HL-60 (cell line): ENCODE measurements at regions not wholly inside any gene's neighbourhood (a gene's known extent, or its start where the extent isn't known, plus 50 kb on each side); places are given as distances from the start of the nearest gene placed in this dataset.
"Not testable (repeated sequence)": the region's sequence is repeated elsewhere in the genome, so short reads cannot be mapped to it uniquely, and the experiment has no call there.

Source experiments
- DNase-seq, 2 experiments: peaks; one replicate each; pipeline ENCODE4 v3.0.0-alpha.2; 2010 to 2020; ENCODE audit warnings: low read depth in 1 of 2, low spot score in 1 of 2
- H3K27ac ChIP-seq: fragments of 250-450 bp; sonication (Bioruptor Pico); replicated peaks from 2 replicates; pipeline ENCODE4 v1.5.1; 2020; ENCODE audit warnings: mild to moderate bottlenecking, moderate library complexity
- H3K27me3 ChIP-seq: fragments of 250-450 bp; sonication (Bioruptor Pico); 2 replicates; pipeline ENCODE4 v1.5.1; 2021; ENCODE audit warnings: mild to moderate bottlenecking, moderate library complexity; ENCODE audit not compliant: insufficient read depth, poor library complexity, severe bottlenecking
- H3K4me3 ChIP-seq: replicated peaks from 2 replicates; pipeline ENCODE4 v1.5.1; 2011; ENCODE audit warnings: mild to moderate bottlenecking, control low read depth, low read length; ENCODE audit not compliant: insufficient read depth
- CTCF ChIP-seq: IDR thresholded peaks from one replicate; pipeline ENCODE4 v1.5.1; 2011; ENCODE audit warnings: low read length, control low read depth, inconsistent platforms; ENCODE audit not compliant: insufficient read depth
- GABPA ChIP-seq: IDR thresholded peaks from 2 replicates; pipeline ENCODE4 v1.6.1; 2012; ENCODE audit warnings: low read depth
- POLR2AphosphoS5 ChIP-seq: IDR thresholded peaks from 2 replicates; pipeline ENCODE4 v1.6.1; 2012; ENCODE audit warnings: low read depth
- REST ChIP-seq: IDR thresholded peaks from 2 replicates; pipeline ENCODE4 v1.6.1; 2012; ENCODE audit warnings: low read depth; ENCODE audit not compliant: insufficient replicate concordance
- SPI1 ChIP-seq: IDR thresholded peaks from 2 replicates; pipeline ENCODE4 v1.6.1; 2012; ENCODE audit warnings: low read depth, mild to moderate bottlenecking, borderline replicate concordance

GRCh38 chr4:110347805-110348204, 128.2 kb upstream of the ENPEP start:
- TF ChIP-seq REST (no peak), SPI1 (no peak), POLR2AphosphoS5 (no peak), CTCF (no peak), GABPA (no peak)
- no peak overlapping the region for H3K27ac ChIP-seq
- no peak overlapping the region for H3K4me3 ChIP-seq
- no peaks in the 10 kb centered on the region for H3K27me3 ChIP-seq
- no peak for DNase-seq

- no peaks in the 10 kb centered on the region for H3K27me3 ChIP-seq
- no peak overlapping the region for H3K27ac ChIP-seq
- H3K4me3 ChIP-seq, result no peak overlapping the region
- no peak for DNase-seq
- TF ChIP-seq REST, result no peak
Observed at GRCh38 chr4:110344165-110344564, 131.8 kb upstream of the ENPEP start.

GRCh38 chr4:110343534-110343933, 132.4 kb upstream of the ENPEP start:
- Histone ChIP-seq H3K27ac (no peak overlapping the region), H3K27me3 (no peaks in the 10 kb centered on the region), H3K4me3 (no peak overlapping the region)
- no peak for DNase-seq
- TF ChIP-seq POLR2AphosphoS5 (no peak), SPI1 (no peak), REST (no peak), CTCF (no peak), GABPA (no peak)

- not testable (repeated sequence) for DNase-seq, H3K27me3 ChIP-seq, H3K27ac ChIP-seq
Observed at GRCh38 chr4:110341118-110341517, 134.8 kb upstream of the ENPEP start.

More at GRCh38 chr4:110341118-110341517, 134.8 kb upstream of the ENPEP start:
- not testable (repeated sequence) for H3K4me3 ChIP-seq
